ENCODE measurements at regions not wholly inside any gene's neighbourhood (a gene's known extent, or its start where the extent isn't known, plus 50 kb on each side); places are given as distances from the start of the nearest gene placed in this dataset.

GRCh38 chr5:116970318-116970717, 395.7 kb upstream of the SEMA6A start:
- no peaks in the 10 kb centered on the region for H3K36me3 ChIP-seq (ENCODE audit: control insufficient read depth, insufficient read depth, low read length)
- no peak for DNase-seq (ENCODE audit: extremely low read depth, insufficient read length)
- TF ChIP-seq CTCF (IDR thresholded peaks at IDR 0.05; ENCODE audit: insufficient read depth, low read length, poor library complexity, severe bottlenecking) = no peak
- H3K4me3 ChIP-seq (replicated peaks; ENCODE audit: low read depth, low read length) = no peak overlapping the region
- H3K27me3 ChIP-seq (replicated peaks; ENCODE audit: control insufficient read depth, insufficient read depth, low read length) = no peaks in the 10 kb centered on the region

- TF ChIP-seq CTCF (IDR thresholded peaks at IDR 0.05; ENCODE audit: insufficient read depth, low read length, poor library complexity, severe bottlenecking) = no peak
- no peak overlapping the region for H3K4me3 ChIP-seq (replicated peaks; ENCODE audit: low read depth, low read length)
- no peaks in the 10 kb centered on the region for H3K27me3 ChIP-seq (replicated peaks; ENCODE audit: control insufficient read depth, insufficient read depth, low read length)
- no peak for DNase-seq (ENCODE audit: extremely low read depth, insufficient read length)
- no peaks in the 10 kb centered on the region for H3K36me3 ChIP-seq (ENCODE audit: control insufficient read depth, insufficient read depth, low read length)
Observed at GRCh38 chr5:116964438-116964837, 389.8 kb upstream of the SEMA6A start.

- Histone ChIP-seq H3K36me3 (ENCODE audit: control insufficient read depth, insufficient read depth, low read length) (no peaks in the 10 kb centered on the region), H3K4me3 (replicated peaks; ENCODE audit: low read depth, low read length) (no peak overlapping the region), H3K27me3 (replicated peaks; ENCODE audit: control insufficient read depth, insufficient read depth, low read length) (no peaks in the 10 kb centered on the region)
- no peak for TF ChIP-seq CTCF (IDR thresholded peaks at IDR 0.05; ENCODE audit: insufficient read depth, low read length, poor library complexity, severe bottlenecking)
- DNase-seq (ENCODE audit: extremely low read depth, insufficient read length) = no peak
Observed at GRCh38 chr5:116961021-116961420, 386.4 kb upstream of the SEMA6A start.

GRCh38 chr5:116959843-116960242, 385.2 kb upstream of the SEMA6A start:
- TF ChIP-seq CTCF (IDR thresholded peaks at IDR 0.05; ENCODE audit: insufficient read depth, low read length, poor library complexity, severe bottlenecking) = no peak
- Histone ChIP-seq H3K4me3 (replicated peaks; ENCODE audit: low read depth, low read length) (no peak overlapping the region), H3K36me3 (ENCODE audit: control insufficient read depth, insufficient read depth, low read length) (no peaks in the 10 kb centered on the region), H3K27me3 (replicated peaks; ENCODE audit: control insufficient read depth, insufficient read depth, low read length) (no peaks in the 10 kb centered on the region)
- DNase-seq (ENCODE audit: extremely low read depth, insufficient read length) = no peak

- no peaks in the 10 kb centered on the region for H3K36me3 ChIP-seq (ENCODE audit: control insufficient read depth, insufficient read depth, low read length)
- DNase-seq (ENCODE audit: extremely low read depth, insufficient read length) = no peak
- H3K4me3 ChIP-seq (replicated peaks; ENCODE audit: low read depth, low read length) = no peak overlapping the region
- no peaks in the 10 kb centered on the region for H3K27me3 ChIP-seq (replicated peaks; ENCODE audit: control insufficient read depth, insufficient read depth, low read length)
- no peak for TF ChIP-seq CTCF (IDR thresholded peaks at IDR 0.05; ENCODE audit: insufficient read depth, low read length, poor library complexity, severe bottlenecking)
Observed at GRCh38 chr5:116953251-116953930, 378.8 kb upstream of the SEMA6A start.

GRCh38 chr5:116951219-116951618, 376.6 kb upstream of the SEMA6A start:
- no peak for DNase-seq (ENCODE audit: extremely low read depth, insufficient read length)
- no peaks in the 10 kb centered on the region for H3K36me3 ChIP-seq (ENCODE audit: control insufficient read depth, insufficient read depth, low read length)
- no peaks in the 10 kb centered on the region for H3K27me3 ChIP-seq (replicated peaks; ENCODE audit: control insufficient read depth, insufficient read depth, low read length)
- H3K4me3 ChIP-seq (replicated peaks; ENCODE audit: low read depth, low read length) = no peak overlapping the region
- TF ChIP-seq CTCF (IDR thresholded peaks at IDR 0.05; ENCODE audit: insufficient read depth, low read length, poor library complexity, severe bottlenecking) = no peak

Data from GM06990 (cell line).